Peyer's patch (tissue), 4 donors: ENCODE measurements at regions not wholly inside any gene's neighbourhood (a gene's known extent, or its start where the extent isn't known, plus 50 kb on each side); places are given as distances from the start of the nearest gene placed in this dataset.

Experiments
- POLR2A ChIP-seq, 2 donors: fragments of 450-650 bp; IDR thresholded peaks; one replicate each; pipeline ENCODE4 v1.5.1; 2017; ENCODE audit warnings: antibody characterized with exemption in 2 of 2, mild to moderate bottlenecking in 2 of 2, moderate library complexity in 2 of 2
- TF ChIP-seq, protein P1 (sequence below), 6 experiments: fragments of 450-650 bp in 4 of 6; fragments of 200-600 bp in 2 of 6; sonication (generic) in 1 of 6; IDR thresholded peaks; one replicate each; pipeline ENCODE4 v1.5.1; 2017 to 2019; ENCODE audit warnings: antibody characterized with exemption in 6 of 6, mild to moderate bottlenecking in 3 of 6, moderate library complexity in 1 of 6

- TF ChIP-seq POLR2A (IDR thresholded peaks at IDR 0.05), result no peak
- TF ChIP-seq, protein P1, sequence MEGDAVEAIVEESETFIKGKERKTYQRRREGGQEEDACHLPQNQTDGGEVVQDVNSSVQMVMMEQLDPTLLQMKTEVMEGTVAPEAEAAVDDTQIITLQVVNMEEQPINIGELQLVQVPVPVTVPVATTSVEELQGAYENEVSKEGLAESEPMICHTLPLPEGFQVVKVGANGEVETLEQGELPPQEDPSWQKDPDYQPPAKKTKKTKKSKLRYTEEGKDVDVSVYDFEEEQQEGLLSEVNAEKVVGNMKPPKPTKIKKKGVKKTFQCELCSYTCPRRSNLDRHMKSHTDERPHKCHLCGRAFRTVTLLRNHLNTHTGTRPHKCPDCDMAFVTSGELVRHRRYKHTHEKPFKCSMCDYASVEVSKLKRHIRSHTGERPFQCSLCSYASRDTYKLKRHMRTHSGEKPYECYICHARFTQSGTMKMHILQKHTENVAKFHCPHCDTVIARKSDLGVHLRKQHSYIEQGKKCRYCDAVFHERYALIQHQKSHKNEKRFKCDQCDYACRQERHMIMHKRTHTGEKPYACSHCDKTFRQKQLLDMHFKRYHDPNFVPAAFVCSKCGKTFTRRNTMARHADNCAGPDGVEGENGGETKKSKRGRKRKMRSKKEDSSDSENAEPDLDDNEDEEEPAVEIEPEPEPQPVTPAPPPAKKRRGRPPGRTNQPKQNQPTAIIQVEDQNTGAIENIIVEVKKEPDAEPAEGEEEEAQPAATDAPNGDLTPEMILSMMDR (IDR thresholded peaks at IDR 0.05), result no peak
Observed at GRCh38 chr18:1495387-1495786, 590.7 kb downstream of the ADCYAP1 start.
